Effector CD4-positive, alpha-beta T cell (primary cell): ENCODE measurements at regions not wholly inside any gene's neighbourhood (a gene's known extent, or its start where the extent isn't known, plus 50 kb on each side); places are given as distances from the start of the nearest gene placed in this dataset.

Experiments
- DNase-seq: peaks from one replicate; pipeline ENCODE4 v3.0.0-alpha.2; 2020

DNA sequence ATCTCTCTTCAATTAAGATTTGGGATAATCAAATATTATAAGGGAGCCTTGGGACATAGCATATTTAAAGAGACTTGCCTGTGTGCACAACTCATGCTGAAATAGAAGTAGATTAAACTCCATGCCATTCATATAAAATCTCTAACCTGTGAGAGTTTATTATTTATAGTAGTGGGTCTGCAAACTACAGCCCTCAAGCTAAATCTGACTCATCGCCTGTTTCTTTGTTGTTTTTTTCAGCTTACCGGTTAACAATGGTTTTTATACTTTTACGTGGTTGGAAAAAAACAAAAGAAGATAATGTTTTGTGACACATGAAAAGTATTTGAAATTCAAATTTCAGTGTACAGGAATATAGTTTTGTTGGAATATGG lies 61.9 kb upstream of the GHR start:
- DNase-seq, result no peak

DNA sequence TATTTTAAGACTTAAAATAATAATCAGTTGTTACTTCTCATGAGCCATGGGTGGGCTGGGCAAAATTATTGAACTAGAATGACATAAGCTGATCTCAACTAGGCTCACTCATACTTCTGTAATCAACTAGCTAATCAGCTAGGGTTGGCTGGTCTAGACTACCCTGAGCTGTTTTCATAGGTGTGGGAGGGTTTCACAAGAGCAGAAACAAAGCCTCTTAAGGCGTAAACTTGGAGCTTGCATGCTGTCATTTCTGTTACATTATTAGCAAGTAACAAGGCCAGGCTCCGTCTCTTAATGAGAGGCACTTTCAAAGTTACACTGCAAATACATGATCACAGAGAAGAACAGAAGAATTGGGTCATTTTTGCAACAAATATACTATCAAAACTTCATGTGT lies 57.2 kb upstream of the GHR start:
- no peak for DNase-seq
